Brain microvascular endothelial cell (primary cell): ENCODE measurements at regions not wholly inside any gene's neighbourhood (a gene's known extent, or its start where the extent isn't known, plus 50 kb on each side); places are given as distances from the start of the nearest gene placed in this dataset.

Experiments
- DNase-seq: peaks from one replicate; pipeline ENCODE4 v3.0.0-alpha.2; 2020
- H3K27ac ChIP-seq: fragments of 250-450 bp; sonication (Bioruptor Pico); 2 replicates; pipeline ENCODE4 v1.5.1; 2020; ENCODE audit warnings: mild to moderate bottlenecking, moderate library complexity
- H3K27me3 ChIP-seq: fragments of 250-450 bp; sonication (Bioruptor Pico); replicated peaks from 2 replicates; pipeline ENCODE4 v1.5.1; 2020; ENCODE audit warnings: mild to moderate bottlenecking
- H3K36me3 ChIP-seq: fragments of 250-450 bp; sonication (Bioruptor Pico); replicated peaks from 2 replicates; pipeline ENCODE4 v1.5.1; 2020; ENCODE audit warnings: mild to moderate bottlenecking
- H3K4me3 ChIP-seq: 2 replicates; pipeline ENCODE4 v1.5.1; 2011; ENCODE audit warnings: low read depth, mild to moderate bottlenecking, control low read depth, low read length, moderate library complexity
- in situ Hi-C: cut with HindIII; loops from 2 replicates; pipeline ENCODE4 v1.10.0; 2017; ENCODE audit warnings: low sequenced_read_pairs, low pct_ligation_motif_present
- TF ChIP-seq, protein P1 (sequence below): IDR thresholded peaks from 2 replicates; pipeline ENCODE4 v1.5.1; 2011; ENCODE audit warnings: low read depth, mild to moderate bottlenecking, moderate library complexity, low read length, control low read depth, inconsistent platforms; ENCODE audit errors: missing control alignments

DNA sequence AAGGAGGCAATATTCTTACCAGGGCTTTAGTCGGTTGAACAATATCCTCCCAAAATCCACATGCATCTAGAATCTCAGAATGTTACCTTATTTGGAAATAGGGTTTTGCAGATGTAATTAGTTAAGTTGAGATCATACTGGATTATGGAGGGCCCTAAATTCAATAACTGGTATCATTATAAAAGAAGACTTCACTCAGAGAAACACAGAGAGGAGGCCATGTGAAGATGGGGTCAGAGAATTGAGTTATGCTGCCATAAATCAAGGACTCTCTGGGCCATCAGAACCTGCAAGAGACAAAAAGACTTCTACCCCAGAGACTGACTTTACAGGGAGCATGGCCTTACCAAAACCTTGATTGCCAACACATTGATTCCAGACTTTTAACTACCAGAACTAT lies 1611.1 kb downstream of the SLITRK5 start:
- no peaks in the 10 kb centered on the region for H3K27me3 ChIP-seq
- no peaks in the 10 kb centered on the region for H3K36me3 ChIP-seq
- no peak overlapping the region for H3K27ac ChIP-seq
- TF ChIP-seq, protein P1, sequence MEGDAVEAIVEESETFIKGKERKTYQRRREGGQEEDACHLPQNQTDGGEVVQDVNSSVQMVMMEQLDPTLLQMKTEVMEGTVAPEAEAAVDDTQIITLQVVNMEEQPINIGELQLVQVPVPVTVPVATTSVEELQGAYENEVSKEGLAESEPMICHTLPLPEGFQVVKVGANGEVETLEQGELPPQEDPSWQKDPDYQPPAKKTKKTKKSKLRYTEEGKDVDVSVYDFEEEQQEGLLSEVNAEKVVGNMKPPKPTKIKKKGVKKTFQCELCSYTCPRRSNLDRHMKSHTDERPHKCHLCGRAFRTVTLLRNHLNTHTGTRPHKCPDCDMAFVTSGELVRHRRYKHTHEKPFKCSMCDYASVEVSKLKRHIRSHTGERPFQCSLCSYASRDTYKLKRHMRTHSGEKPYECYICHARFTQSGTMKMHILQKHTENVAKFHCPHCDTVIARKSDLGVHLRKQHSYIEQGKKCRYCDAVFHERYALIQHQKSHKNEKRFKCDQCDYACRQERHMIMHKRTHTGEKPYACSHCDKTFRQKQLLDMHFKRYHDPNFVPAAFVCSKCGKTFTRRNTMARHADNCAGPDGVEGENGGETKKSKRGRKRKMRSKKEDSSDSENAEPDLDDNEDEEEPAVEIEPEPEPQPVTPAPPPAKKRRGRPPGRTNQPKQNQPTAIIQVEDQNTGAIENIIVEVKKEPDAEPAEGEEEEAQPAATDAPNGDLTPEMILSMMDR, result no peak
- in situ Hi-C loops, result no loop called here
- no peak for DNase-seq
- no peak overlapping the region for H3K4me3 ChIP-seq

GRCh38 chr13:89287381-89287780 lies 1616.2 kb downstream of the SLITRK5 start:
- no peak for DNase-seq
- TF ChIP-seq, protein P1, result no peak
- Histone ChIP-seq H3K27me3 (no peaks in the 10 kb centered on the region), H3K27ac (no peak overlapping the region), H3K4me3 (no peak overlapping the region), H3K36me3 (no peaks in the 10 kb centered on the region)
- in situ Hi-C loops, result no loop called here

DNA sequence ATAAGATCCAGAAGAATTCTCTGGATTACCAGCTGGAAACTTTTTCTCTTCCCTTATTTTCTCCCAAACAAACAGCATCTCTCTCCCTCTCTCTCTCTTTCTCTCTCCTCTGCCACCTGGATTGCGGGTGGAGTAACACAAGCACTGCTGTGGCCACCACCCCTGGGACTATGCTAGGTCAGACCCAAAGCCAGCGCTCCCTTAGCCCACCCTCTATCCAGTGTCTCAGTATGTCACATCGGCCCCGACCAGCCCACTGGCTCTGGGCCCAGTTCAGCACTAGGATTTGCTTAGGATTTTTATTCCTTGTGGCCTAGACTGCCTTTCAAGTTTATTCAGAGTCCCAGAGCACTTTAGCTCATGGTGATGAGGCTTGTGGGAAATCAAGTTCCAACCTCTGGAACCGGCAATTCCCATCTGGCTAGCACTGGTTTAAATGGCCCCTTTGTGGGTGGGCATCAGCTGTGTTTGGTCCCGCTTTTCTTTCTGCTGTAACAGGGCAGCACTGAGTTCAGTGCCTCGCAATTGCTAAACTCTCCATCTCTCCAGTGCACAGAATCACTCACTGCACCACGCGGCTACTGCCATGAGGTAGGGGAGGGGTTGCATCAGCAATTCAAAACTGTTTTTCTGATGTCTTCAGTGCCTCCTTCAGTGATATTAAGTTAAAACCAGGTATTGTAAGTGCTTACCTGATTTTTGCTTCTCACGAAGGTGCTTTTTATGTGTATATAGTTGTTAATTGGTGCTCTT lies 1623.1 kb downstream of the SLITRK5 start:
- TF ChIP-seq, protein P1, result no peak

GRCh38 chr13:89307278-89307677 lies 1636.1 kb downstream of the SLITRK5 start:
- TF ChIP-seq, protein P1, result no peak
- H3K4me3 ChIP-seq, result no peak overlapping the region
- no peak for DNase-seq
- H3K36me3 ChIP-seq, result no peaks in the 10 kb centered on the region
- H3K27me3 ChIP-seq, result no peaks in the 10 kb centered on the region
- no peak overlapping the region for H3K27ac ChIP-seq
- in situ Hi-C loops, result no loop called here

More for the DNA sequence above, 1623.1 kb downstream of the SLITRK5 start:
- Histone ChIP-seq H3K27me3 (no peaks in the 10 kb centered on the region), H3K36me3 (no peaks in the 10 kb centered on the region), H3K27ac (no peak overlapping the region), H3K4me3 (no peak overlapping the region)
- no peak for DNase-seq
- in situ Hi-C loops, result no loop called here

DNA sequence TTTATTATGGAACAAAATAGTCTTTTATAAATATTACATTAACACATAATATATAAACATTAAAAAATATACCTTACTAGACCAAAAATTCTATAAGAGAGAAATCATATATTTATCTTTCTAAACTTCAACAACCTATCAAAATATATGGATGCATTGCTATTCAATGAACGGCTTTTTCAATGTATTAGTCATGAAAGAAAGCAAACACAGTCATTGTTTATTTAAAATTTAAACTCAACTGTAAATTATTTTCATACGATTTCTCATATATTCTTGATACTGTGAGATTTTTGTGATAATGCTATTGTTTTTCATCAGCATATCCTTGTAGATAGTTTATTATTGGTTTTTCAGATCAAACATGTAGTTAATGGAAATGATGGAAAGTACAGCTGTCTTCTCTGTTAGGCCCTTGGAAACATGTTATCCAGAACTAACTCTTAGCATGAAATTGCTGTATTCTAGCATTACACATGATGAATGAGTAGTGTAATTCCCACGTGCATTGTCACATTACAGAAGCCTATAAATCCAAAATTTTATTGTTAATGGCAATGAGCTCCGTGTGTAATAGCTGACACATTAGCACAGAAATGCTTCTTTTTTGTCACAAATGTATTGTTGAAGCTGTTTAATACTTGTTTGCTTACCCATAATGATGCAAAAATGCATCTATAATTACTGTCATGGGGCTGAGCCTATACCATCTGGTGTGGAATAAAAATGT lies 1639.9 kb downstream of the SLITRK5 start:
- no peaks in the 10 kb centered on the region for H3K36me3 ChIP-seq
- in situ Hi-C loops, result no loop called here
- DNase-seq, result no peak
- TF ChIP-seq, protein P1, result no peak
- no peaks in the 10 kb centered on the region for H3K27me3 ChIP-seq
- no peak overlapping the region for H3K27ac ChIP-seq
- no peak overlapping the region for H3K4me3 ChIP-seq
